ENCODE measurements at regions not wholly inside any gene's neighbourhood (a gene's known extent, or its start where the extent isn't known, plus 50 kb on each side); places are given as distances from the start of the nearest gene placed in this dataset.
"Not testable (repeated sequence)": the region's sequence is repeated elsewhere in the genome, so short reads cannot be mapped to it uniquely, and the experiment has no call there.

GRCh38 chr9:42371417-42371816, 188.0 kb downstream of the SPATA31A6 start:
- DNase-seq: not testable (repeated sequence)

GRCh38 chr9:42377530-42378417, 194.3 kb downstream of the SPATA31A6 start:
- DNase-seq: not testable (repeated sequence)

GRCh38 chr9:42378418-42378815, 195.0 kb downstream of the SPATA31A6 start:
- no peak for DNase-seq

- not testable (repeated sequence) for DNase-seq
Observed at GRCh38 chr9:42379602-42380001, 196.1 kb downstream of the SPATA31A6 start.

- not testable (repeated sequence) for DNase-seq
Observed at GRCh38 chr9:42384585-42384984, 201.1 kb downstream of the SPATA31A6 start.

GRCh38 chr9:42385574-42386120, 202.2 kb downstream of the SPATA31A6 start:
- not testable (repeated sequence) for DNase-seq

- DNase-seq: no peak
Observed at GRCh38 chr9:42386477-42386876, 203.0 kb downstream of the SPATA31A6 start.

GRCh38 chr9:42388146-42388690, 204.8 kb downstream of the SPATA31A6 start:
- DNase-seq: no peak

- DNase-seq: no peak
Observed at GRCh38 chr9:42388846-42389245, 205.4 kb downstream of the SPATA31A6 start.

- DNase-seq: not testable (repeated sequence)
Observed at GRCh38 chr9:42392773-42393455, 209.5 kb downstream of the SPATA31A6 start.

- DNase-seq: no peak
Observed at GRCh38 chr9:42396318-42396717, 212.9 kb downstream of the SPATA31A6 start.

- DNase-seq: not testable (repeated sequence)
Observed at GRCh38 chr9:42397336-42397735, 213.9 kb downstream of the SPATA31A6 start.

GRCh38 chr9:42402919-42403318, 219.5 kb downstream of the SPATA31A6 start:
- DNase-seq: not testable (repeated sequence)

GRCh38 chr9:42409581-42409980, 226.1 kb downstream of the SPATA31A6 start:
- not testable (repeated sequence) for DNase-seq

- DNase-seq: not testable (repeated sequence)
Observed at GRCh38 chr9:42412354-42412753, 228.9 kb downstream of the SPATA31A6 start.

- not testable (repeated sequence) for DNase-seq
Observed at GRCh38 chr9:42414865-42415264, 231.4 kb downstream of the SPATA31A6 start.

GRCh38 chr9:42419652-42420051, 236.2 kb downstream of the SPATA31A6 start:
- DNase-seq: not testable (repeated sequence)

- DNase-seq: not testable (repeated sequence)
Observed at GRCh38 chr9:42420324-42420723, 236.9 kb downstream of the SPATA31A6 start.

GRCh38 chr9:42421630-42422029, 238.2 kb downstream of the SPATA31A6 start:
- DNase-seq: not testable (repeated sequence)

GRCh38 chr9:42430674-42431615, 247.5 kb downstream of the SPATA31A6 start:
- DNase-seq: not testable (repeated sequence)

- not testable (repeated sequence) for DNase-seq
Observed at GRCh38 chr9:42431616-42432010, 248.2 kb downstream of the SPATA31A6 start.

Data from amygdala (tissue), 56 donors.